ENCODE measurements at regions not wholly inside any gene's neighbourhood (a gene's known extent, or its start where the extent isn't known, plus 50 kb on each side); places are given as distances from the start of the nearest gene placed in this dataset.

GRCh38 chr18:40041951-40042350, 1913.1 kb upstream of the PIK3C3 start:
- no peak overlapping the region for H3K27ac ChIP-seq (ENCODE audit: low read depth in 1 of 2, low read length in 1 of 2)
- H3K4me3 ChIP-seq (ENCODE audit: low read length in 2 of 2), result no peak overlapping the region
- H3K9me3 ChIP-seq (ENCODE audit: control insufficient read depth in 2 of 2, insufficient read depth in 1 of 2, low read length in 1 of 2), result no peaks in the 10 kb centered on the region
- no peaks in the 10 kb centered on the region for H3K36me3 ChIP-seq (ENCODE audit: control insufficient read depth in 2 of 2, insufficient read depth in 2 of 2, low read length in 1 of 2)
- WGBS, result 68% methylated on average over 8 of the region's 8 CpGs
- H3K4me1 ChIP-seq (ENCODE audit: control insufficient read depth in 2 of 2, insufficient read depth in 2 of 2, low read length in 2 of 2), result no peaks in the 10 kb centered on the region
- no peaks in the 10 kb centered on the region for H3K27me3 ChIP-seq (ENCODE audit: control insufficient read depth in 2 of 2, insufficient read depth in 1 of 2, low read length in 1 of 2)
- DNase-seq (ENCODE audit: low read depth in 6 of 9, low spot score in 9 of 9), result no peak

- Histone ChIP-seq H3K27me3 (ENCODE audit: control insufficient read depth in 2 of 2, insufficient read depth in 1 of 2, low read length in 1 of 2) (no peaks in the 10 kb centered on the region), H3K4me1 (ENCODE audit: control insufficient read depth in 2 of 2, insufficient read depth in 2 of 2, low read length in 2 of 2) (no peaks in the 10 kb centered on the region), H3K9me3 (ENCODE audit: control insufficient read depth in 2 of 2, insufficient read depth in 1 of 2, low read length in 1 of 2) (no peaks in the 10 kb centered on the region), H3K27ac (ENCODE audit: low read depth in 1 of 2, low read length in 1 of 2) (no peak overlapping the region), H3K36me3 (ENCODE audit: control insufficient read depth in 2 of 2, insufficient read depth in 2 of 2, low read length in 1 of 2) (no peaks in the 10 kb centered on the region), H3K4me3 (ENCODE audit: low read length in 2 of 2) (no peak overlapping the region)
- 88% methylated on average over 4 of the region's 4 CpGs for WGBS
- DNase-seq (ENCODE audit: low read depth in 6 of 9, low spot score in 9 of 9), result no peak
These were observed 1914.5 kb upstream of the PIK3C3 start for GRCh38 chr18:40040574-40040973.

GRCh38 chr18:40037356-40037755, 1917.7 kb upstream of the PIK3C3 start:
- no peaks in the 10 kb centered on the region for H3K9me3 ChIP-seq (ENCODE audit: control insufficient read depth in 2 of 2, insufficient read depth in 1 of 2, low read length in 1 of 2)

GRCh38 chr18:40036861-40037260, 1918.2 kb upstream of the PIK3C3 start:
- 98% methylated on average over 1 of the region's 1 CpG for WGBS
- Histone ChIP-seq H3K4me1 (ENCODE audit: control insufficient read depth in 2 of 2, insufficient read depth in 2 of 2, low read length in 2 of 2) (no peaks in the 10 kb centered on the region), H3K36me3 (ENCODE audit: control insufficient read depth in 2 of 2, insufficient read depth in 2 of 2, low read length in 1 of 2) (no peaks in the 10 kb centered on the region), H3K27ac (ENCODE audit: low read depth in 1 of 2, low read length in 1 of 2) (no peak overlapping the region), H3K9me3 (ENCODE audit: control insufficient read depth in 2 of 2, insufficient read depth in 1 of 2, low read length in 1 of 2) (no peaks in the 10 kb centered on the region), H3K27me3 (ENCODE audit: control insufficient read depth in 2 of 2, insufficient read depth in 1 of 2, low read length in 1 of 2) (no peaks in the 10 kb centered on the region), H3K4me3 (ENCODE audit: low read length in 2 of 2) (no peak overlapping the region)
- DNase-seq (ENCODE audit: low read depth in 6 of 9, low spot score in 9 of 9), result no peak

More at GRCh38 chr18:40037356-40037755, 1917.7 kb upstream of the PIK3C3 start:
- 96% methylated on average over 6 of the region's 6 CpGs for WGBS
- no peaks in the 10 kb centered on the region for H3K27me3 ChIP-seq (ENCODE audit: control insufficient read depth in 2 of 2, insufficient read depth in 1 of 2, low read length in 1 of 2)
- DNase-seq (ENCODE audit: low read depth in 6 of 9, low spot score in 9 of 9), result no peak
- H3K4me3 ChIP-seq (ENCODE audit: low read length in 2 of 2), result no peak overlapping the region
- H3K36me3 ChIP-seq (ENCODE audit: control insufficient read depth in 2 of 2, insufficient read depth in 2 of 2, low read length in 1 of 2), result no peaks in the 10 kb centered on the region
- no peaks in the 10 kb centered on the region for H3K4me1 ChIP-seq (ENCODE audit: control insufficient read depth in 2 of 2, insufficient read depth in 2 of 2, low read length in 2 of 2)
- no peak overlapping the region for H3K27ac ChIP-seq (ENCODE audit: low read depth in 1 of 2, low read length in 1 of 2)

GRCh38 chr18:40035966-40036365, 1919.1 kb upstream of the PIK3C3 start:
- H3K27ac ChIP-seq (ENCODE audit: low read depth in 1 of 2, low read length in 1 of 2), result no peak overlapping the region
- no peak overlapping the region for H3K4me3 ChIP-seq (ENCODE audit: low read length in 2 of 2)
- DNase-seq (ENCODE audit: low read depth in 6 of 9, low spot score in 9 of 9), result no peak
- H3K4me1 ChIP-seq (ENCODE audit: control insufficient read depth in 2 of 2, insufficient read depth in 2 of 2, low read length in 2 of 2), result no peaks in the 10 kb centered on the region
- WGBS, result 98% methylated on average over 1 of the region's 1 CpG
- no peaks in the 10 kb centered on the region for H3K9me3 ChIP-seq (ENCODE audit: control insufficient read depth in 2 of 2, insufficient read depth in 1 of 2, low read length in 1 of 2)
- H3K27me3 ChIP-seq (ENCODE audit: control insufficient read depth in 2 of 2, insufficient read depth in 1 of 2, low read length in 1 of 2), result no peaks in the 10 kb centered on the region
- H3K36me3 ChIP-seq (ENCODE audit: control insufficient read depth in 2 of 2, insufficient read depth in 2 of 2, low read length in 1 of 2), result no peaks in the 10 kb centered on the region

- H3K27me3 ChIP-seq (ENCODE audit: control insufficient read depth in 2 of 2, insufficient read depth in 1 of 2, low read length in 1 of 2), result no peaks in the 10 kb centered on the region
- H3K4me1 ChIP-seq (ENCODE audit: control insufficient read depth in 2 of 2, insufficient read depth in 2 of 2, low read length in 2 of 2), result no peaks in the 10 kb centered on the region
- peaks cover 0 to 4% of the 10 kb centered on the region in 2 donors for H3K9me3 ChIP-seq (ENCODE audit: control insufficient read depth in 2 of 2, insufficient read depth in 1 of 2, low read length in 1 of 2)
- 94% methylated on average over 5 of the region's 5 CpGs for WGBS
- H3K4me3 ChIP-seq (ENCODE audit: low read length in 2 of 2), result no peak overlapping the region
- no peaks in the 10 kb centered on the region for H3K36me3 ChIP-seq (ENCODE audit: control insufficient read depth in 2 of 2, insufficient read depth in 2 of 2, low read length in 1 of 2)
- H3K27ac ChIP-seq (ENCODE audit: low read depth in 1 of 2, low read length in 1 of 2), result no peak overlapping the region
- DNase-seq (ENCODE audit: low read depth in 6 of 9, low spot score in 9 of 9), result no peak
These were observed 1923.0 kb upstream of the PIK3C3 start for GRCh38 chr18:40032076-40032475.

- Histone ChIP-seq H3K9me3 (ENCODE audit: control insufficient read depth in 2 of 2, insufficient read depth in 1 of 2, low read length in 1 of 2) (peaks cover 0 to 4% of the 10 kb centered on the region in 2 donors), H3K27ac (ENCODE audit: low read depth in 1 of 2, low read length in 1 of 2) (no peak overlapping the region), H3K27me3 (ENCODE audit: control insufficient read depth in 2 of 2, insufficient read depth in 1 of 2, low read length in 1 of 2) (no peaks in the 10 kb centered on the region), H3K4me3 (ENCODE audit: low read length in 2 of 2) (no peak overlapping the region), H3K36me3 (ENCODE audit: control insufficient read depth in 2 of 2, insufficient read depth in 2 of 2, low read length in 1 of 2) (no peaks in the 10 kb centered on the region), H3K4me1 (ENCODE audit: control insufficient read depth in 2 of 2, insufficient read depth in 2 of 2, low read length in 2 of 2) (no peaks in the 10 kb centered on the region)
- DNase-seq (ENCODE audit: low read depth in 6 of 9, low spot score in 9 of 9), result no peak
- WGBS, result 96% methylated on average over 1 of the region's 1 CpG
These were observed 1923.6 kb upstream of the PIK3C3 start for GRCh38 chr18:40031435-40031834.

GRCh38 chr18:40019797-40020392, 1935.1 kb upstream of the PIK3C3 start:
- 86% methylated on average over 2 of the region's 2 CpGs for WGBS
- no peaks in the 10 kb centered on the region for H3K27me3 ChIP-seq (ENCODE audit: control insufficient read depth in 2 of 2, insufficient read depth in 1 of 2, low read length in 1 of 2)
- DNase-seq (ENCODE audit: low read depth in 6 of 9, low spot score in 9 of 9), result no peak
- H3K9me3 ChIP-seq (ENCODE audit: control insufficient read depth in 2 of 2, insufficient read depth in 1 of 2, low read length in 1 of 2), result no peaks in the 10 kb centered on the region
- no peaks in the 10 kb centered on the region for H3K36me3 ChIP-seq (ENCODE audit: control insufficient read depth in 2 of 2, insufficient read depth in 2 of 2, low read length in 1 of 2)
- no peaks in the 10 kb centered on the region for H3K4me1 ChIP-seq (ENCODE audit: control insufficient read depth in 2 of 2, insufficient read depth in 2 of 2, low read length in 2 of 2)
- H3K27ac ChIP-seq (ENCODE audit: low read depth in 1 of 2, low read length in 1 of 2), result no peak overlapping the region
- H3K4me3 ChIP-seq (ENCODE audit: low read length in 2 of 2), result no peak overlapping the region

GRCh38 chr18:40018266-40018665, 1936.8 kb upstream of the PIK3C3 start:
- no peak for DNase-seq (ENCODE audit: low read depth in 6 of 9, low spot score in 9 of 9)
- Histone ChIP-seq H3K9me3 (ENCODE audit: control insufficient read depth in 2 of 2, insufficient read depth in 1 of 2, low read length in 1 of 2) (no peaks in the 10 kb centered on the region), H3K36me3 (ENCODE audit: control insufficient read depth in 2 of 2, insufficient read depth in 2 of 2, low read length in 1 of 2) (no peaks in the 10 kb centered on the region), H3K27me3 (ENCODE audit: control insufficient read depth in 2 of 2, insufficient read depth in 1 of 2, low read length in 1 of 2) (no peaks in the 10 kb centered on the region), H3K4me3 (ENCODE audit: low read length in 2 of 2) (no peak overlapping the region), H3K27ac (ENCODE audit: low read depth in 1 of 2, low read length in 1 of 2) (no peak overlapping the region), H3K4me1 (ENCODE audit: control insufficient read depth in 2 of 2, insufficient read depth in 2 of 2, low read length in 2 of 2) (no peaks in the 10 kb centered on the region)
- 87% methylated on average over 6 of the region's 6 CpGs for WGBS

- no peaks in the 10 kb centered on the region for H3K36me3 ChIP-seq (ENCODE audit: control insufficient read depth in 2 of 2, insufficient read depth in 2 of 2, low read length in 1 of 2)
- WGBS, result 95% methylated on average over 6 of the region's 6 CpGs
- H3K9me3 ChIP-seq (ENCODE audit: control insufficient read depth in 2 of 2, insufficient read depth in 1 of 2, low read length in 1 of 2), result no peaks in the 10 kb centered on the region
- no peak for DNase-seq (ENCODE audit: low read depth in 6 of 9, low spot score in 9 of 9)
- no peak overlapping the region for H3K4me3 ChIP-seq (ENCODE audit: low read length in 2 of 2)
- H3K27ac ChIP-seq (ENCODE audit: low read depth in 1 of 2, low read length in 1 of 2), result no peak overlapping the region
- no peaks in the 10 kb centered on the region for H3K27me3 ChIP-seq (ENCODE audit: control insufficient read depth in 2 of 2, insufficient read depth in 1 of 2, low read length in 1 of 2)
- no peaks in the 10 kb centered on the region for H3K4me1 ChIP-seq (ENCODE audit: control insufficient read depth in 2 of 2, insufficient read depth in 2 of 2, low read length in 2 of 2)
These were observed 1938.0 kb upstream of the PIK3C3 start for GRCh38 chr18:40017021-40017420.

Data from thymus (tissue), 11 donors.